Astrocyte (in vitro differentiated cells and primary cell): ENCODE measurements at regions not wholly inside any gene's neighbourhood (a gene's known extent, or its start where the extent isn't known, plus 50 kb on each side); places are given as distances from the start of the nearest gene placed in this dataset.

Source experiments
- DNase-seq: peaks from one replicate; pipeline ENCODE4 v3.0.0-alpha.2; 2010; ENCODE audit warnings: low read depth
- FAIRE-seq: peaks from 2 replicates; lab custom pipeline; 2011; peaks lifted over from hg19 to GRCh38; lab: Jason Lieb, UNC
- H2AFZ ChIP-seq: 2 replicates; pipeline ENCODE4 v1.6.0; 2012; ENCODE audit warnings: low read depth, low read length, inconsistent platforms
- H3K27ac ChIP-seq: 2 replicates; pipeline ENCODE4 v1.5.1; 2011; ENCODE audit warnings: low read depth, low read length, inconsistent platforms
- H3K27me3 ChIP-seq: 2 replicates; pipeline ENCODE4 v1.6.0; 2011; ENCODE audit warnings: low read length, inconsistent platforms; ENCODE audit not compliant: insufficient read depth
- H3K36me3 ChIP-seq: 2 replicates; pipeline ENCODE4 v1.5.1; 2011; ENCODE audit warnings: low read length, inconsistent platforms; ENCODE audit not compliant: insufficient read depth
- H3K4me1 ChIP-seq: 2 replicates; pipeline ENCODE4 v1.5.1; 2011; ENCODE audit warnings: low read length, inconsistent platforms; ENCODE audit not compliant: insufficient read depth
- H3K4me2 ChIP-seq: 2 replicates; pipeline ENCODE4 v1.6.0; 2012; ENCODE audit warnings: low read length, inconsistent platforms
- H3K4me3 ChIP-seq: 2 replicates; pipeline ENCODE4 v1.5.1; 2011; ENCODE audit warnings: low read depth, mild to moderate bottlenecking, low read length, inconsistent platforms; ENCODE audit not compliant: insufficient read depth
- H3K79me2 ChIP-seq: 2 replicates; pipeline ENCODE4 v1.6.0; 2012; ENCODE audit warnings: mild to moderate bottlenecking, low read length, inconsistent platforms; ENCODE audit not compliant: insufficient read depth
- H3K9ac ChIP-seq: 2 replicates; pipeline ENCODE4 v1.6.0; 2012; ENCODE audit warnings: mild to moderate bottlenecking, low read length, inconsistent platforms
- H3K9me3 ChIP-seq: 2 replicates; pipeline ENCODE4 v1.5.1; 2012; ENCODE audit warnings: low read depth, mild to moderate bottlenecking, low read length, inconsistent platforms; ENCODE audit not compliant: insufficient read depth
- H4K20me1 ChIP-seq: 2 replicates; pipeline ENCODE4 v1.6.0; 2012; ENCODE audit warnings: low read length, inconsistent platforms; ENCODE audit not compliant: insufficient read depth
- H3K27ac Mint-ChIP-seq: one replicate; pipeline ENCODE4 v1.8.0; 2021; ENCODE audit warnings: mild to moderate bottlenecking, mixed read lengths; ENCODE audit not compliant: unreplicated experiment
- H3K27me3 Mint-ChIP-seq: one replicate; pipeline ENCODE4 v1.8.0; 2021; ENCODE audit warnings: low read depth, mixed read lengths; ENCODE audit not compliant: unreplicated experiment
- H3K36me3 Mint-ChIP-seq: one replicate; pipeline ENCODE4 v1.8.0; 2021; ENCODE audit warnings: low read depth, mixed read lengths; ENCODE audit not compliant: unreplicated experiment
- H3K4me1 Mint-ChIP-seq: one replicate; pipeline ENCODE4 v1.8.0; 2021; ENCODE audit warnings: low read depth, mixed read lengths; ENCODE audit not compliant: unreplicated experiment
- H3K4me3 Mint-ChIP-seq: one replicate; pipeline ENCODE4 v1.8.0; 2021; ENCODE audit warnings: mild to moderate bottlenecking, moderate library complexity, mixed read lengths; ENCODE audit not compliant: unreplicated experiment
- H3K9me3 Mint-ChIP-seq: one replicate; pipeline ENCODE4 v1.8.0; 2021; ENCODE audit warnings: mild to moderate bottlenecking, mixed read lengths; ENCODE audit not compliant: unreplicated experiment
- CTCF ChIP-seq: IDR thresholded peaks from 2 replicates; pipeline ENCODE4 v1.5.1; 2011; ENCODE audit warnings: low read depth, mild to moderate bottlenecking, inconsistent platforms, low read length, moderate library complexity; ENCODE audit not compliant: insufficient read depth
- EZH2 ChIP-seq: IDR thresholded peaks from 2 replicates; pipeline ENCODE4 v1.6.1; 2012; ENCODE audit warnings: mild to moderate bottlenecking, low read length, inconsistent platforms; ENCODE audit not compliant: insufficient read depth

- Histone ChIP-seq H3K4me3 (no peak overlapping the region), H4K20me1 (no peaks in the 10 kb centered on the region), H3K9ac (no peak overlapping the region), H3K4me1 (no peaks in the 10 kb centered on the region), H3K79me2 (no peaks in the 10 kb centered on the region), H2AFZ (no peak overlapping the region), H3K9me3 (no peaks in the 10 kb centered on the region), H3K4me2 (no peak overlapping the region), H3K27ac (no peak overlapping the region), H3K27me3 (no peaks in the 10 kb centered on the region), H3K36me3 (no peaks in the 10 kb centered on the region)
- Mint-ChIP-seq H3K9me3 (peaks cover 6% of the 10 kb centered on the region), H3K4me3 (no peak overlapping the region), H3K27me3 (no peaks in the 10 kb centered on the region), H3K36me3 (no peaks in the 10 kb centered on the region), H3K4me1 (peaks cover 9% of the 10 kb centered on the region), H3K27ac (no peak overlapping the region)
- no peak for TF ChIP-seq EZH2
- TF ChIP-seq CTCF = no peak
- FAIRE-seq (no peak), DNase-seq (no peak)
Observed at GRCh38 chr7:40965774-40966173, 737.1 kb downstream of the INHBA start.

GRCh38 chr7:40965016-40965415, 737.9 kb downstream of the INHBA start:
- Mint-ChIP-seq H3K36me3 (no peaks in the 10 kb centered on the region), H3K9me3 (peaks cover 6% of the 10 kb centered on the region), H3K4me3 (no peak overlapping the region), H3K27ac (no peak overlapping the region), H3K4me1 (peaks cover 9% of the 10 kb centered on the region), H3K27me3 (no peaks in the 10 kb centered on the region)
- no peaks in the 10 kb centered on the region for H3K79me2 ChIP-seq
- no peaks in the 10 kb centered on the region for H3K36me3 ChIP-seq
- no peak overlapping the region for H3K4me3 ChIP-seq
- no peaks in the 10 kb centered on the region for H4K20me1 ChIP-seq
- H3K9me3 ChIP-seq = no peaks in the 10 kb centered on the region
- H3K4me2 ChIP-seq = no peak overlapping the region
- H3K27ac ChIP-seq = no peak overlapping the region
- TF ChIP-seq EZH2 (no peak), CTCF (no peak)
- no peaks in the 10 kb centered on the region for H3K4me1 ChIP-seq
- H3K9ac ChIP-seq = no peak overlapping the region
- DNase-seq = no peak
- no peaks in the 10 kb centered on the region for H3K27me3 ChIP-seq
- no peak overlapping the region for H2AFZ ChIP-seq
- no peak for FAIRE-seq

- Histone ChIP-seq H3K36me3 (no peaks in the 10 kb centered on the region), H3K4me1 (no peaks in the 10 kb centered on the region), H2AFZ (no peak overlapping the region), H3K79me2 (no peaks in the 10 kb centered on the region), H3K4me3 (no peak overlapping the region), H3K9me3 (no peaks in the 10 kb centered on the region), H3K4me2 (no peak overlapping the region), H3K27ac (no peak overlapping the region), H3K9ac (no peak overlapping the region), H4K20me1 (no peaks in the 10 kb centered on the region), H3K27me3 (no peaks in the 10 kb centered on the region)
- no peak for FAIRE-seq
- Mint-ChIP-seq H3K27me3 (no peaks in the 10 kb centered on the region), H3K9me3 (peaks cover 6% of the 10 kb centered on the region), H3K27ac (no peak overlapping the region), H3K4me3 (no peak overlapping the region), H3K36me3 (no peaks in the 10 kb centered on the region), H3K4me1 (peaks cover 9% of the 10 kb centered on the region)
- no peak for DNase-seq
- TF ChIP-seq CTCF (no peak), EZH2 (no peak)
Observed at GRCh38 chr7:40964610-40965009, 738.3 kb downstream of the INHBA start.
